HUES64 (cell line): ENCODE measurements at regions not wholly inside any gene's neighbourhood (a gene's known extent, or its start where the extent isn't known, plus 50 kb on each side); places are given as distances from the start of the nearest gene placed in this dataset.
"Not testable (repeated sequence)": the region's sequence is repeated elsewhere in the genome, so short reads cannot be mapped to it uniquely, and the experiment has no call there.

ENCODE experiments used
- H3K27ac ChIP-seq: 2 replicates; pipeline ENCODE4 v1.7.0; 2013; ENCODE audit warnings: low read depth, low read length, inconsistent platforms
- H3K27me3 ChIP-seq: 2 replicates; pipeline ENCODE4 v1.6.1; 2013; ENCODE audit warnings: mild to moderate bottlenecking, low read length; ENCODE audit not compliant: insufficient read depth
- H3K36me3 ChIP-seq: 2 replicates; pipeline ENCODE4 v1.6.1; 2013; ENCODE audit warnings: mild to moderate bottlenecking, low read length; ENCODE audit not compliant: insufficient read depth
- H3K4me1 ChIP-seq: 2 replicates; pipeline ENCODE4 v1.6.1; 2013; ENCODE audit warnings: mild to moderate bottlenecking, low read length, moderate library complexity; ENCODE audit not compliant: insufficient read depth
- H3K4me3 ChIP-seq: 2 replicates; pipeline ENCODE4 v1.5.1; 2013; ENCODE audit warnings: mild to moderate bottlenecking, low read length, moderate library complexity
- H3K9ac ChIP-seq: 2 replicates; pipeline ENCODE4 v1.6.1; 2013; ENCODE audit warnings: mild to moderate bottlenecking, low read depth, low read length
- H3K9me3 ChIP-seq: 2 replicates; pipeline ENCODE4 v1.6.1; 2013; ENCODE audit warnings: low read depth, low read length; ENCODE audit not compliant: insufficient read depth
- WGBS: fragments of 150-250, 120-280 bp; methylation state at CpG from one replicate; pipeline ENCODE4 v1.1.7; 2013; ENCODE audit warnings: missing lambda C conversion rate; 5-methylcytosine and 5-hydroxymethylcytosine counted together

DNA sequence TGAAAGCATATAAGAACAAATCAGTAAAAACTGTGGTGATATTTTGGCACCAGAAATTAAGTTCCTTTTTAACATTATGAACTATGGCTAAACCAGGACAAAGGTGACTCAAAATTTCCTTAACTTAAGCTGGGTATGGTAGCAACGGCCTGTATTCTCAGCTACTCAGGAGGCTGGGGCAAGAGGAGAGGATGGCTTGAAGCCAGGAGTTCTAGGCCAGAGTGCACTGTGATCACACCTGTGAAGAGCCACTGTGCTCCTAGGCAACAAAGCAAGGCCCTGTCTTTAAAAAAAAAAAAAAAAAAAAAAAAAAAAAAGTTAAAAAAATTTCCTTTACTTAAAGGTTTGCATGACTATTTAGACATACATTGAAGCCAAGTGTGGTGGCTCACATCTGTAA is 327.5 kb downstream of the GOLGA6L6 start:
- H3K9ac ChIP-seq, H3K4me1 ChIP-seq, H3K4me3 ChIP-seq, H3K36me3 ChIP-seq, H3K27ac ChIP-seq, H3K27me3 ChIP-seq: not testable (repeated sequence)
- H3K9me3 ChIP-seq = peaks cover 88% of the 10 kb centered on the region
- WGBS = 86% methylated on average over 1 of the region's 1 CpG

DNA sequence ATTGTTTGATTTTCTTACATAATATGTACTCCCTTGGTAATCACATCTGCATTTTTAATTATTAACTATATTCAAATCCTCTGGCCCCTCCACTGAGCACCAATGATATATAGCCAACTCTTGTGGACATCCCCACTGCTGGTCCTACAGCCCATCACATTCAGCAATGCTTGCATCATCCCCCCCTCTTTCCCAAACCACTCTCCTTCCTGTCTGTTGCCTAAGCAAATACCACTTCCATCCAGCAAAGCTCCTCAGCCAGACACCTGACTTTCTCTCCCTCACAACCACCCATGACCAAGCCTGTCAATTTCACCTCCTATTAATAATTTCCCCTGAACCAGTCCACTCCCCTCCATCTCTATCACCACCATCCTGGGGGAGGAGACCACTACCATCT is 330.1 kb downstream of the GOLGA6L6 start:
- not testable (repeated sequence) for H3K9ac ChIP-seq, H3K27me3 ChIP-seq, H3K36me3 ChIP-seq, H3K4me1 ChIP-seq, H3K27ac ChIP-seq, H3K4me3 ChIP-seq
- peaks cover 86% of the 10 kb centered on the region for H3K9me3 ChIP-seq

DNA sequence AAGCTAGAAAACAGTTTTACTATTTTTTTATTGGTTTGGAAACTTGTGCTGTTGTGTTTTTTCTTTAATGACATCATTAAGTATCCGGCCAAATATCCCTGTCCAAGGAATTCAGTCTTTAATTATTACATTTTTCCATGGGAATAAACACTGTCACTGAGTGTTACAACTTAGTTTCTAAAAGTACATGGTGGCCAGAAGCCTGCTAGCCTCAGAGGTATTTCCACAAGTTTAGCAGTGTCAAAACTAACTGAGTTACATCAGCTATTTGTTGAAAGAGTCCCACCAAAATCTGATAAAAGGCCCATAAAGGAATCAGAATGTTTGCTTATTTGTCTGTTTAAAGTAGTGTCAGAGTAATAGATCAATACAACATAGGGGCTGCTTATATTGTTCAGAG is 331.6 kb downstream of the GOLGA6L6 start:
- peaks cover 85% of the 10 kb centered on the region for H3K9me3 ChIP-seq
- not testable (repeated sequence) for H3K4me3 ChIP-seq, H3K27me3 ChIP-seq, H3K27ac ChIP-seq, H3K36me3 ChIP-seq, H3K9ac ChIP-seq, H3K4me1 ChIP-seq
- no CpG with 5 or more reads among the region's 1 CpG for WGBS

DNA sequence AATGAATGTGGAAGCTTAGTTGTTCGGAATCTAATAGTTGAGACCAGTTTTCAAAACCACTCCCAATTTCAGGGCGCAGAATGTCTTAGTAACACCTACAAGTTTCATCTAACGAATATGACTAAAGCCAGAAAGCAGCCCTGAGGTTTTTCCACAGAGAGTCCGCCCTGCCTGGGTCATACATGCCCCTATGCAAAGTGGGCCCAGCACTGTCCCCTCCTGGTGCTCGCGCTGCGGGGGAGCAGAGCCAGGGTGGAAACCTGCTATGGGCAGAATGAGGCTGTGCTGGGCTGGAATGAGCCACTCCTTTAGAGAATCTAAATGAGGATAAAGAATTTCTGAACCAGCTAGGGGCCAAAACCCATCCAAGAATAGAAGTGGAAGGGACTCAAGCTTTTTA is 334.0 kb downstream of the GOLGA6L6 start:
- not testable (repeated sequence) for H3K27me3 ChIP-seq, H3K27ac ChIP-seq, H3K4me3 ChIP-seq, H3K36me3 ChIP-seq, H3K9ac ChIP-seq, H3K4me1 ChIP-seq
- H3K9me3 ChIP-seq = peaks cover 84% of the 10 kb centered on the region
- 82% methylated on average over 7 of the region's 7 CpGs for WGBS

DNA sequence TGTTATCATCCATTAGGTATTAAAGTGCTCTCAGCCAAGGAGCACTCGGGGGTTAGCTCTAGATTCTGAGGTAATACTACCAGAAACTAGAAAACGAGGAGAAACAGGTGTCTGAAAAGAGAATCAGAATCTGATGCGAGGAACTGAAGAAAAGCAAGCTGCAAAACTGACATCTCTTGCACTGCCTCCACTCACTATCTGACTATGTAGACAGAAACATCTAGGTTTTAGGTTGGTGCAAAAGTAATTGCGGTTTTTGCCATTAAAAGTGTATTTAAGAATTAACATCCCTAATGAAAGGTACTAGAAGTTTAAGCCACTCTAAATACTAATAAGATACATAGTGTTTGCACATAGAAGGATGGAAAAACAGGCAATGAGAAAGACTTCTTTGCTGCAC is 334.4 kb downstream of the GOLGA6L6 start:
- H3K4me3 ChIP-seq, H3K36me3 ChIP-seq, H3K27me3 ChIP-seq, H3K4me1 ChIP-seq, H3K9ac ChIP-seq, H3K27ac ChIP-seq: not testable (repeated sequence)
- 81% methylated on average over 2 of the region's 4 CpGs for WGBS
- H3K9me3 ChIP-seq = peaks cover 81% of the 10 kb centered on the region

DNA sequence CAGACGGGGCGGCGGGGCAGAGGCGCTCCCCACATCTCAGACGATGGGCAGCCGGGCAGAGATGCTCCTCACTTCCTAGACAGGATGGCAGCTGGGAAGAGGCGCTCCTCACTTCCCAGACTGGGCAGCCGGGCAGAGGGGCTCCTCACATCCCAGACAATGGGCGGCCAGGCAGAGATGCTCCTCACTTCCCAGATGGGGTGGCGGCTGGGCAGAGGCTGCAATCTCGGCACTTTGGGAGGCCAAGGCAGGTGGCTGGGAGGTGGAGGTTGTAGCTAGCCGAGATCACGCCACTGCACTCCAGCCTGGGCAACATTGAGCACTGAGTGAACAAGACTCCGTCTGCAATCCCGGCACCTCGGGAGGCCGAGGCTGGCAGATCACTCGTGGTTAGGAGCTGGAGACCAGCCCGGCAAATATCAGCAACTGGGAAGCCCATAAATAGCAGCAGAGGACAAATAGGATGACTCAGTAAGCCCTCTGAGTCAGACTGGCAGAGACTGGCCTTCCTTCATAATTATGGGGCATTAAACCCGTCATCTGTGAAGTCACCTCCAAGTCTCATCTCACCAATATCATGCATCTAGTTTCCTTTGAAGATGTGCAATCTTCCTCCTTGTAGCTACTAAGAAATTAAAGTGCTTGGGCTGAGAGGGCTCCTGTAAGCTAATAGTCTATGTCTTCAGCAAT is 337.3 kb downstream of the GOLGA6L6 start:
- H3K9me3 ChIP-seq = peaks cover 71% of the 10 kb centered on the region
- not testable (repeated sequence) for H3K4me3 ChIP-seq, H3K36me3 ChIP-seq, H3K27me3 ChIP-seq, H3K9ac ChIP-seq, H3K4me1 ChIP-seq, H3K27ac ChIP-seq
- 90% methylated on average over 18 of the region's 20 CpGs for WGBS

DNA sequence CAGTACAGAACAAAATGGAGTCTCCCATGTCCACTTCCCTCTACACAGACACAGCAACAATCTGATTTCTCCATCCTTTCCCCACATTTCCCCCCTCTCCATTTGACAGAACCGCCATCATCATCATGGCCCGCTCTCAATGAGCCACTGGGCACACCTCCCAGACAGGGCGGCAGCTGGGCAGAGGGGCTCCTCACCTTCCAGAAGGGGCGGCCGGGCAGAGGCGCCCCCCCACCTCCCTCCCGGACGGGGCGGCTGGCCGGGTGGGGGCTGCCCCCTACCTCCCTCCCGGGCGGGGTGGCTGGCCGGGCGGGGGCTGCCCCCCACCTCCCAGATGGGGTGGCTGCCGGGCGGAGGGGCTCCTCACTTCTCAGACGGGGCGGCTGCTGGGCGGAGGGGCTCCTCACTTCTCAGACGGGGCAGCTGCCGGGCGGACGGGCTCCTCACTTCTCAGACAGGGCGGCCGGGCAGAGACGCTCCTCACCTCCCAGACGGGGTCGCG is 337.9 kb downstream of the GOLGA6L6 start:
- 92% methylated on average over 29 of the region's 29 CpGs for WGBS
- not testable (repeated sequence) for H3K4me1 ChIP-seq, H3K36me3 ChIP-seq, H3K9ac ChIP-seq, H3K27me3 ChIP-seq, H3K4me3 ChIP-seq, H3K27ac ChIP-seq
- peaks cover 68% of the 10 kb centered on the region for H3K9me3 ChIP-seq

DNA sequence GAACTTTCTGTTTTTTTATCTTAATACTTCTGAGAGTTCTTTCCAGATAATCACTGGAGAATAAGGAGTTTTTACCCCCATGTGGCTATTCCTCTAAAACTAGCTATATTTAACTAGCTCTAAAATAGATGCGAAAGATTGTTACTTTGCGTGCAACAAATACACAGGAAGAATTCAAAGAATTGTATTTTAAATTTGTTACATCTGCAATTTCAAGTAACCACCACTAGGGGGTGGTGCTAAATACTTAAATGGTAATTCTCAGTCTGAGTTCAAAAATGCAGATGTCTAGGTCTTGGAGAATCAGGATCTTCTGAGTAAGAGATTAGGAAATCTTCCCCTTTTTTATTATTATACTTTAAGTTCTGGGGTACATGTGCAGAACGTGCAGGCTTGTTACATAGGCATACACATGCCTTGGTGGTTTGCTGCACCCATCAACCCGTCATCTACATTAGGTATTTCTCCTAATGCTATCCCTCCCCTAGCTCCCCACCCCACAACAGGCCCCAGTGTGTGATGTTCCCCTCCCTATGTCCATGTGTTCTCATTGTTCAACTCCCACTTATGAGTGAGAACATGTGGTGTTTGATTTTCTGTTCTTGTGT is 346.9 kb downstream of the GOLGA6L6 start:
- H3K27ac ChIP-seq, H3K9ac ChIP-seq, H3K4me3 ChIP-seq, H3K4me1 ChIP-seq, H3K36me3 ChIP-seq, H3K27me3 ChIP-seq: not testable (repeated sequence)
- WGBS = 93% methylated on average over 3 of the region's 4 CpGs
- peaks cover 59% of the 10 kb centered on the region for H3K9me3 ChIP-seq

DNA sequence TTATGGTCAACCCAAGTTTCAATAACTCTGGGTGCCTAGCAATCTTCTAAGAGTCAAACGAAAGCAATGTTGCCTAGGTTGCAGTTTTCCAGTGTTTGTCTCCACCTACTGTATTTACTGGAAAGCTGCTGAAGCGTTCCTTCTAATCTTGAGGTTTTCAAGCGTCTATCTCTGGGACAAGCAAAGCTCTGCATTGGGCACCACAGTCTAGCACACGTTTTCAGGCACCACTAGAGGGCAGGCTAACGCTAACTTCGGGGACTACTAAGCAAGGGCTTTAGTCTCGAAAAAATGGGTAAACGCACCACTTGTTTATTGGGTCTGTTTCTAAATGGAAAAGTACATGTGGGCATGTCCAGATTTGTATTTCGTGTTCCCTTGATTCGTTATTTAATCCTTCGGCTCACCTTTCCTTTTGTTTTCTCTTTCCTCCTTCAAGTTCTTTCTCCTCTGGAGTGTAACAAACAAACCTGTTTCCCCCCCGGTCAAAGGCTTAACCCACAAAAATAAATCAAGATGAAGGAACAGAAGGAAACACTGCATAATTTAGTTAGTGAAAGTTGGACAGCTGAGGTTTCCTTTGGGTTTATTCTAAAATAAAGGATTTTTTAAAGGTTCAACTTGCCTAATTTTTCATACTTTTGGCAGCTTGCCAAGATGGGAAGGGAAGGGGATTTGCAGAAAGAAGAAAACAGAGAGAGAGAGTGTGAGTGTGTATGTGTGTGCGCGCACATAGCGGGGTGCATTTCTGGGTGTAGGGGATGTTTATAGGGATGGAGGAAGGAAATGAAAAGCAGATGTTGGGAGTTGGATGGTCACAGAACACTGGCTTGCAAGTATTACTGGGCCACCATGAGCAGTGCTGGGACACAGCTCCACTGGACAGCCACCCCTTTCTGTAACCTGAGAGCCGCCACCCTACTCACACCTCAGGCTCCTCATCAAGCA is 348.3 kb downstream of the GOLGA6L6 start:
- not testable (repeated sequence) for H3K27ac ChIP-seq, H3K4me3 ChIP-seq, H3K36me3 ChIP-seq, H3K27me3 ChIP-seq, H3K4me1 ChIP-seq, H3K9ac ChIP-seq
- WGBS = 68% methylated on average over 15 of the region's 16 CpGs
- peaks cover 69% of the 10 kb centered on the region for H3K9me3 ChIP-seq

DNA sequence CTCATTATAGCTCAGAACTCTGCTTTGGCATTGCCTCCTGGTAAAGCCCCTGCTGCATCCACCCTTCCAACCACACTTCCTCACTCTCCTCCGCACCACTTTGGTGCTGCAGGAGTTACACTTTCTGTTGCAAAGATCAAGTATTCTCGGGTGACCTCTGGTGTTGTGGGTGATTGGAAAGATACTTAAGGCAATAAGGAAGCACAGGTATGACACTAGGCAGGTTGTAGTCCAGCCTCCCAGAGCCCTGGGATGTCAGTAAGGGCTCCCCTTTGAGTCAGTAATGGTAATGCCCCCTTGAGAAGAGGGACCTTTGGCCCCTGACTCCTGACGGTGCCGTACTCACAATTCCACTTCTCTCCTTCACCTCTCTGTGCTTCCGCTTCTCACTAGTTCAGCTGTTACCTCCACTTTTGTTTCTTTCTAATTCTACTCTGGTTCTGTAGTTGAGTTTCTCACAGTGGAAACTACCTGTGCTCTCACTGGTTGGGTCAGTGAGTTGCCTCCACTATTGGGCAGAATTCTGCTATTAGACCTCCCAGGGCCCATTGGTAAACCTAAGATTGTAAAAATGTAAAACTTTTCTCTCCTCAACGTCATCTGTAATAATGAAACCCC is 350.0 kb downstream of the GOLGA6L6 start:
- WGBS = 83% methylated on average over 5 of the region's 6 CpGs
- not testable (repeated sequence) for H3K27ac ChIP-seq, H3K4me1 ChIP-seq, H3K9ac ChIP-seq, H3K4me3 ChIP-seq, H3K27me3 ChIP-seq, H3K36me3 ChIP-seq
- peaks cover 78% of the 10 kb centered on the region for H3K9me3 ChIP-seq

DNA sequence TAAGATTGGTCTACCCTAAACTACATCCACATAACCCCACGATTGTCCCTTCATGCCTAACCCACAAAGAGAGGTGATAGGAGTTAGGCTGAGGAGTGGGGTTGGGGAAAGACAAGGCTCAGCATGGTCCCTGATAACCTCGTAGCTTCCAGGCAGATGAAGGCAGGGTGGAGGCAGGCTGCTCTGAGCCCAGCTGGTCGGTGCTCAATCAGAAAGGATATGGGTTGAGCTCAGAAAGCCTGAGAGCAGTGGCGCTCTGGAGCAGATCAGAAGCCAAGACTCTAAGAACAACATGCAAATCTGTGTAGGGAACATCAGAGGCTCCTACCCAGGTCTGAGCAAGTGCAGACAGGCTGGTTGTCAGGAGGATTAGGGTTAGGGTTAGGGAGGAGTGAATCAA is 353.0 kb downstream of the GOLGA6L6 start:
- WGBS = 69% methylated on average over 4 of the region's 4 CpGs
- H3K4me3 ChIP-seq = not testable (repeated sequence)

More for the DNA sequence above, 353.0 kb downstream of the GOLGA6L6 start:
- H3K27ac ChIP-seq, H3K27me3 ChIP-seq, H3K4me1 ChIP-seq, H3K9ac ChIP-seq, H3K36me3 ChIP-seq: not testable (repeated sequence)
- peaks cover 59% of the 10 kb centered on the region for H3K9me3 ChIP-seq
